ENCODE measurements at regions not wholly inside any gene's neighbourhood (a gene's known extent, or its start where the extent isn't known, plus 50 kb on each side); places are given as distances from the start of the nearest gene placed in this dataset.

GRCh38 chr3:188976407-188976806 lies 195.4 kb upstream of the TPRG1 start:
- TF ChIP-seq ESRRG (CRISPR knock-in tag; IDR thresholded peaks at IDR 0.05) (no peak), RARB (CRISPR knock-in tag; IDR thresholded peaks at IDR 0.05) (no peak), ZNF8 (CRISPR knock-in tag; IDR thresholded peaks at IDR 0.05) (no peak)
